ENCODE measurements at regions not wholly inside any gene's neighbourhood (a gene's known extent, or its start where the extent isn't known, plus 50 kb on each side); places are given as distances from the start of the nearest gene placed in this dataset.
"Not testable (repeated sequence)": the region's sequence is repeated elsewhere in the genome, so short reads cannot be mapped to it uniquely, and the experiment has no call there.

- DNase-seq (ENCODE audit: low read depth) = no peak
These were observed 175.9 kb downstream of the LPIN1 start for GRCh38 chr2:11922294-11922693.

GRCh38 chr2:11923935-11924334, 177.5 kb downstream of the LPIN1 start:
- no peak for DNase-seq (ENCODE audit: low read depth)

- DNase-seq (ENCODE audit: low read depth) = no peak
These were observed 179.0 kb downstream of the LPIN1 start for GRCh38 chr2:11925295-11926066.

GRCh38 chr2:11930211-11930761, 183.9 kb downstream of the LPIN1 start:
- DNase-seq (ENCODE audit: low read depth) = no peak

- no peak for DNase-seq (ENCODE audit: low read depth)
These were observed 185.6 kb downstream of the LPIN1 start for GRCh38 chr2:11932048-11932512.

- DNase-seq (ENCODE audit: low read depth) = no peak
These were observed 186.5 kb downstream of the LPIN1 start for GRCh38 chr2:11932962-11933361.

- no peak for DNase-seq (ENCODE audit: low read depth)
These were observed 187.4 kb downstream of the LPIN1 start for GRCh38 chr2:11933854-11934253.

- no peak for DNase-seq (ENCODE audit: low read depth)
These were observed 190.3 kb downstream of the LPIN1 start for GRCh38 chr2:11936761-11937160.

GRCh38 chr2:11938196-11938595, 191.8 kb downstream of the LPIN1 start:
- no peak for DNase-seq (ENCODE audit: low read depth)

GRCh38 chr2:11939523-11939922, 193.1 kb downstream of the LPIN1 start:
- no peak for DNase-seq (ENCODE audit: low read depth)

GRCh38 chr2:11940121-11940743, 193.8 kb downstream of the LPIN1 start:
- DNase-seq (ENCODE audit: low read depth) = no peak

GRCh38 chr2:11940799-11941198, 194.4 kb downstream of the LPIN1 start:
- DNase-seq (ENCODE audit: low read depth) = no peak

- no peak for DNase-seq (ENCODE audit: low read depth)
These were observed 195.1 kb downstream of the LPIN1 start for GRCh38 chr2:11941201-11942177.

GRCh38 chr2:11942178-11942569, 195.7 kb downstream of the LPIN1 start:
- DNase-seq (ENCODE audit: low read depth) = no peak

- no peak for DNase-seq (ENCODE audit: low read depth)
These were observed 197.9 kb downstream of the LPIN1 start for GRCh38 chr2:11944311-11944710.

- no peak for DNase-seq (ENCODE audit: low read depth)
These were observed 199.0 kb downstream of the LPIN1 start for GRCh38 chr2:11945139-11946126.

- DNase-seq (ENCODE audit: low read depth) = no peak
These were observed 201.5 kb downstream of the LPIN1 start for GRCh38 chr2:11947956-11948355.

GRCh38 chr2:11949732-11950523, 203.5 kb downstream of the LPIN1 start:
- no peak for DNase-seq (ENCODE audit: low read depth)

- no peak for DNase-seq (ENCODE audit: low read depth)
These were observed 204.5 kb downstream of the LPIN1 start for GRCh38 chr2:11950896-11951295.

GRCh38 chr2:11951492-11951891, 205.1 kb downstream of the LPIN1 start:
- not testable (repeated sequence) for DNase-seq (ENCODE audit: low read depth)
